BE2C (cell line): ENCODE measurements at regions not wholly inside any gene's neighbourhood (a gene's known extent, or its start where the extent isn't known, plus 50 kb on each side); places are given as distances from the start of the nearest gene placed in this dataset.

Experiments used
- DNase-seq: peaks from one replicate; pipeline ENCODE4 v3.0.0-alpha.2; 2020
- H3K27me3 ChIP-seq: fragments of 250-450 bp; sonication (Bioruptor Pico); 2 replicates; pipeline ENCODE4 v1.5.1; 2020; ENCODE audit warnings: mild to moderate bottlenecking
- H3K36me3 ChIP-seq: fragments of 250-450 bp; sonication (Bioruptor Pico); 2 replicates; pipeline ENCODE4 v1.5.1; 2020; ENCODE audit warnings: mild to moderate bottlenecking
- H3K4me1 ChIP-seq: fragments of 250-450 bp; sonication (Bioruptor Pico); 2 replicates; pipeline ENCODE4 v1.5.1; 2020
- H3K4me3 ChIP-seq: 2 replicates; pipeline ENCODE4 v1.5.1; 2011; ENCODE audit warnings: low read depth, low read length
- H3K9me3 ChIP-seq: fragments of 250-450 bp; sonication (Bioruptor Pico); 2 replicates; pipeline ENCODE4 v1.5.1; 2020
- CTCF ChIP-seq: IDR thresholded peaks from 2 replicates; pipeline ENCODE4 v1.5.1; 2012; ENCODE audit warnings: mild to moderate bottlenecking, low read depth, low read length

DNA sequence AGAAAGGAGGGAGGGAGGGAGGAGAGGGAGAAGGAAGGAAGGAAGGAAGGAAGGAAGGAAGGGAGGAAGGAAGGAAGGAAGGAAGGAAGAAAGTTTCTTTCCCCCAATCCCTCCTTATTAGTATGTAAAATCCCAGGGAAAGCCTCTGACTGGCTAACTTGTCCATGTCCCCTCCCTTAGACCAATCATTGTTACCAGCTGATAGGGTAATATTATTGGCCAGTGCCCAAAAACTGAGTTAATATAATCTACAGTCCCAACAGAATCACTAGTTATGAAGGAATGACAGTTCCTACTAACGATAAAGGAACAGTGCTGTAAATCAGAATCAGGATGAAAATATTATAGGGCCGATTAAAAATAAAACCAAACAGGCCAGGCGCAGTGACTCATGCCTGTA, 53.6 kb upstream of the CCNG1 start:
- Histone ChIP-seq H3K4me3 (no peak overlapping the region), H3K36me3 (no peaks in the 10 kb centered on the region), H3K4me1 (peaks cover 10% of the 10 kb centered on the region), H3K27me3 (no peaks in the 10 kb centered on the region), H3K9me3 (no peaks in the 10 kb centered on the region; the same call in none of the 2 replicates)
- DNase-seq = no peak
- TF ChIP-seq CTCF = no peak

DNA sequence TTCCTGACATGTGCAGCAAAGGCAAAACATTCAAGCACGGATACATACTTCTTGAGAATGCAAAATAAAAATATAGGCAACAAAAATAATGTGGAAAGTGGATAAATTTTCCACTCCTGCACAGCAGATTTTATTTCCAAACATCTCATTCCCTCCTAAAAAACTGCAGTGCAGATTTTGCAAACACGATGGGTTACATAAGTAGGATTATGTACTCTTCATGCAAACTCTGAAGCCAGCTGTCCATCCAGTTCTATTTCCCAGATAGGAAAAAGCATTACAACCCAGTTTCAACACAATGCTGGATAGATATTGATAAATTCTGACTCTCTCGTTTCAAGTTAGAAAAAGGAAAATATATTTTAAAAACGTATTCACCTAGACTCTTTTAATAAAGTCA, 52.7 kb upstream of the CCNG1 start:
- Histone ChIP-seq H3K36me3 (no peaks in the 10 kb centered on the region), H3K27me3 (no peaks in the 10 kb centered on the region), H3K4me3 (no peak overlapping the region), H3K4me1 (peaks cover 10% of the 10 kb centered on the region), H3K9me3 (no peaks in the 10 kb centered on the region; the same call in none of the 2 replicates)
- TF ChIP-seq CTCF = no peak
- DNase-seq = no peak

DNA sequence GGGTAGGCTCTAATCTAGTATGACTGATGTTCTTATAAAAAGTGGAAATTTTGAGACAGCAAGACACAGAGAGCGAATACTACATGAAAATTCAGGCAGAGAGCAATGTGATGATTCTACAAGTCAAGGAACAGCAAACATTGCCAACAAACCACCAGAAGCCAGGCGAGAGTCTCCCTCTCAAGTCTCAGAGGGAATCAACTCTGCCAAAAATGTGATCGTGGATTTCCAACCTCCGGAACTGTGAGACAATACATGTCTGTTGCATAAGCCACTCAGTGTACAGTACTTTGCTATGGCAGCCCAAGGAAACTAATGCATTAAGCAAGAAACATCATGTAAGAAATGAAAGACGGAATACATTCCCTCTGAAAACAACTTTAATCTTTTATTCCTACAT, 52.1 kb upstream of the CCNG1 start:
- TF ChIP-seq CTCF = no peak
- no peak for DNase-seq
- no peaks in the 10 kb centered on the region for H3K27me3 ChIP-seq
- no peaks in the 10 kb centered on the region; the same call in none of the 2 replicates for H3K9me3 ChIP-seq
- H3K4me3 ChIP-seq = no peak overlapping the region
- H3K36me3 ChIP-seq = no peaks in the 10 kb centered on the region
- H3K4me1 ChIP-seq = peaks cover 10% of the 10 kb centered on the region

GRCh38 chr5:163385824-163386223, 51.6 kb upstream of the CCNG1 start:
- H3K4me1 ChIP-seq = peaks cover 10% of the 10 kb centered on the region
- DNase-seq = no peak
- no peaks in the 10 kb centered on the region; the same call in none of the 2 replicates for H3K9me3 ChIP-seq
- H3K27me3 ChIP-seq = no peaks in the 10 kb centered on the region
- no peaks in the 10 kb centered on the region for H3K36me3 ChIP-seq
- no peak for TF ChIP-seq CTCF
- no peak overlapping the region for H3K4me3 ChIP-seq

DNA sequence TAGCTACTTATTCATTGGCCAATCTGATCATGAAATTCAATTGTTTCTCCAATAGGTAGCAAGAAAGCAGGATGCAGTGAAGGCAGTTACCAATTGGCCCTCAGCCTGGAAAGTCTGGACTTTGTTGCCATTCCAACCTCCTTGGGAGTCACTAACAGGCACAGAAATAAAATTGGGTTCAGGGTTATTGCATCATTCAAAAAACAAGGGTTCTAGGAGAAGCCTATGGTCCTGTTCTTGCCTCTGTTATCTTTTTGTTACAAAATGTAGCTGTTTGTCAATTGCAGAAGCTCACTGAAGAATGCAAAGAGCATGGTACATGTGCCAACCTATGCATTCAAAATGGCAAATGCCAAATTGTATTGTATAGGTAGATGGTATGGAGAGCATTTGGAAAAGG, 51.0 kb upstream of the CCNG1 start:
- no peaks in the 10 kb centered on the region for H3K27me3 ChIP-seq
- no peaks in the 10 kb centered on the region; the same call in none of the 2 replicates for H3K9me3 ChIP-seq
- DNase-seq = no peak
- H3K4me3 ChIP-seq = no peak overlapping the region
- H3K4me1 ChIP-seq = peaks cover 10% of the 10 kb centered on the region
- no peaks in the 10 kb centered on the region for H3K36me3 ChIP-seq
- TF ChIP-seq CTCF = no peak

GRCh38 chr5:163387589-163388343, 49.6 kb upstream of the CCNG1 start:
- Histone ChIP-seq H3K4me3 (no peak overlapping the region), H3K36me3 (no peaks in the 10 kb centered on the region), H3K4me1 (peaks cover 10% of the 10 kb centered on the region), H3K9me3 (no peaks in the 10 kb centered on the region; the same call in none of the 2 replicates), H3K27me3 (no peaks in the 10 kb centered on the region)
- no peak for TF ChIP-seq CTCF
- no peak for DNase-seq
